NCI-H1092 (cell line): ENCODE measurements at regions not wholly inside any gene's neighbourhood (a gene's known extent, or its start where the extent isn't known, plus 50 kb on each side); places are given as distances from the start of the nearest gene placed in this dataset.

Source experiments
- DNase-seq: peaks from one replicate; lab custom pipeline; 2025; lab: John Stamatoyannopoulos, UW

- DNase-seq, result no peak
These were observed 176.7 kb upstream of the CTTNBP2NL start for GRCh38 chr1:112219267-112219666.

- DNase-seq, result no peak
These were observed 165.8 kb upstream of the CTTNBP2NL start for GRCh38 chr1:112230232-112230631.

- no peak for DNase-seq
These were observed 164.7 kb upstream of the CTTNBP2NL start for GRCh38 chr1:112231331-112231730.

- no peak for DNase-seq
These were observed 163.2 kb upstream of the CTTNBP2NL start for GRCh38 chr1:112232848-112233247.

- no peak for DNase-seq
These were observed 161.3 kb upstream of the CTTNBP2NL start for GRCh38 chr1:112234710-112235109.

- no peak for DNase-seq
These were observed 157.9 kb upstream of the CTTNBP2NL start for GRCh38 chr1:112237983-112238545.

- no peak for DNase-seq
These were observed 156.2 kb upstream of the CTTNBP2NL start for GRCh38 chr1:112239683-112240330.

GRCh38 chr1:112242470-112242869, 153.5 kb upstream of the CTTNBP2NL start:
- DNase-seq, result no peak

GRCh38 chr1:112244131-112244530, 151.9 kb upstream of the CTTNBP2NL start:
- no peak for DNase-seq

- no peak for DNase-seq
These were observed 150.9 kb upstream of the CTTNBP2NL start for GRCh38 chr1:112245114-112245513.

GRCh38 chr1:112247036-112247597, 148.9 kb upstream of the CTTNBP2NL start:
- peak; percentile 96 for DNase-seq

- DNase-seq, result peak; percentile 51
These were observed 148.1 kb upstream of the CTTNBP2NL start for GRCh38 chr1:112247961-112248360.

- DNase-seq, result no peak
These were observed 145.1 kb upstream of the CTTNBP2NL start for GRCh38 chr1:112250892-112251291.

- no peak for DNase-seq
These were observed 144.1 kb upstream of the CTTNBP2NL start for GRCh38 chr1:112251766-112252506.

- DNase-seq, result no peak
These were observed 142.6 kb upstream of the CTTNBP2NL start for GRCh38 chr1:112253366-112253765.

GRCh38 chr1:112255080-112255479, 140.9 kb upstream of the CTTNBP2NL start:
- DNase-seq, result no peak

- no peak for DNase-seq
These were observed 139.6 kb upstream of the CTTNBP2NL start for GRCh38 chr1:112256411-112256810.

- no peak for DNase-seq
These were observed 138.8 kb upstream of the CTTNBP2NL start for GRCh38 chr1:112257043-112257835.

GRCh38 chr1:112260699-112261098, 135.3 kb upstream of the CTTNBP2NL start:
- no peak for DNase-seq

GRCh38 chr1:112262316-112262715, 133.7 kb upstream of the CTTNBP2NL start:
- no peak for DNase-seq

GRCh38 chr1:112263042-112263441, 133.0 kb upstream of the CTTNBP2NL start:
- DNase-seq, result no peak

GRCh38 chr1:112263453-112263852, 132.6 kb upstream of the CTTNBP2NL start:
- DNase-seq, result no peak
